ENCODE measurements at regions not wholly inside any gene's neighbourhood (a gene's known extent, or its start where the extent isn't known, plus 50 kb on each side); places are given as distances from the start of the nearest gene placed in this dataset.
"Not testable (repeated sequence)": the region's sequence is repeated elsewhere in the genome, so short reads cannot be mapped to it uniquely, and the experiment has no call there.

DNA sequence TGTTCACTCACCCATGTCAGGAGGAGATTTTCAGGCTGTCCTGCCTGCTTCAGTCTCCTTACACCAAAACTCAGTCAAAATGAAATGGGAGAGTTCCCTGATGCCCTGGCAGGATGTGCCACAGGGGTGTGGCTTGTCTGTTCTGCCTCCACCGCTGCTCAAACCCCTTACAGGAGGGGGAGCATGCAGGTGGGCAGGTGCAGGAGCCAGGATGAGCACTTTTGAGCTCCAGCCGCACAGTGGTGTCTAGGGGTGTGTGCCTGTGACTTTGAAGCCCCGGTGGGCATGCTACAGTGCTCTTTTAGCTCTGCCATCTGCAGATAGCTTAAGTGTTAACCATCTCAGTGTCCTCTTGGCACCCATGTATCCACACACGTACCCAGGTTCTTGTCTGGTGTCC, 71.9 kb upstream of the IPO5 start:
- DNase-seq = no peak

DNA sequence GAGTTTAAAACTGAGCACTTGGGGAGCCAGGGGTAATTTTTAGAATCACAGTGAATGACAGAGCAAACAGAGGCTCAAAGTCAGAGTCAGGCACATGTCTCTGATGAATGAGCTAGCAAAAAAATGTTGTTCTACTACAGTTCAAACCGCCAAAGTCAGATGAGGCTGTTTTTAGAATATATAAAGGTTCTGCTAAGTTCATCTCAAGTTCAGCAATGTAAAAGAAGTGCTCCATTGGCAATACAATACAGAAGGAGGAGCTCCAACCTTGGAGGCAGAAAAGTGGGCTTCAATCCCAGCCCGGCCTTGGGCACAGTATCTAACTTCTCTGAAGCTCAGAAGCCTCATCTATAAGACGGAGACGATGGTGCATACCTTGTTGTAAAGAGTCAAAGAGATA, 70.1 kb upstream of the IPO5 start:
- DNase-seq = no peak

DNA sequence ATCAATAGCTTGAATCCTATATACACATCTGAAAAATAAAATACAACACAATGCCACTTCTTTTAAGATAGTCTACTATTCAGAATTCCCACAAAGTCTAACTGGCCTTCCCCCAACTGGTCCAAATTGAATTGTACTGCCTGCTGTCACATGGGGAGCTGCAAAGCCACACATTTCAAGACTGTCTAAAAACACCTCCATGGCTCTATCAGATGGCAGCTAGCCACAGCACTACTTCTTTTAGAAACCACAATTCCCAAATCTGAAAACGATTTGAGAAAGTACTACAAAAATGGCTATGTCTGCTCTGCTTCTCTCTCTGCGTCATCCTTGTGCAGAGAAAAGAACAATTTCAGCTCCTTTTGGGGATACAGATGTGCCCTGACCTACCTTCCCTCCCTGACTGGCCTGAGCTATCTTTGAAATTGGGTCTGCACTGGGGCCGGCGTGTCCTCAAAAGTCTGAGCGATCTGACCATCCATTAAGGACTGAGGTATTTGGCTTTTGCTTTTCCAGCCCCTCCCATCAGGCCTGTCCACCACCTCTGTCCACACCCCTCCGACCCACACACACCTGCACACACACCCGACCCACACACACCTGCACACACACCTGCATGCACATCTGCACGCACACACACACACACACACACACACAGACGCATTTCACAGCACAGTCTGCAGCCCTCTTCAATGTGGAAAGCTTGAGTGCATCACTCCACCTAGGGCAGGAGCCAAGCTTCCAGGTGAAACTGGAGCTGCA, 68.6 kb upstream of the IPO5 start:
- no peak for DNase-seq

DNA sequence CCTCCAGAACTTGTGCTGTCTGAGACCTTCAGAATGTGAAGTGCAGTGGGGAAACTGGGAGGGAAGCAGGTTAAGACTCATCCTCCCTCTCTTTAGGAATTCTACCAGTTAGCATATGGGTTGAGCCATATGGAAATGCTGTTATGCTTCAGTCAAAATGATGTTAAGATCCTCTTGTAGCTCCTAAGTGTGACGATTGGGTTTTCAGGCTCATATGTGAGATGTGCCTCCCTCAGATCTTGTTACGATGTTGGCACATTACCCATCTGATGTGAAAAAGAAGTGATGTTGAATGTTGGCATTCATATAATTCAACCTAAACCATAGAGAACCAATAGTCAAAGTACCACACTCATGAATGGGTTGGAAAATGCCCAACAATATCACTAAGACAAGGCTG, 67.8 kb upstream of the IPO5 start:
- no peak for DNase-seq

DNA sequence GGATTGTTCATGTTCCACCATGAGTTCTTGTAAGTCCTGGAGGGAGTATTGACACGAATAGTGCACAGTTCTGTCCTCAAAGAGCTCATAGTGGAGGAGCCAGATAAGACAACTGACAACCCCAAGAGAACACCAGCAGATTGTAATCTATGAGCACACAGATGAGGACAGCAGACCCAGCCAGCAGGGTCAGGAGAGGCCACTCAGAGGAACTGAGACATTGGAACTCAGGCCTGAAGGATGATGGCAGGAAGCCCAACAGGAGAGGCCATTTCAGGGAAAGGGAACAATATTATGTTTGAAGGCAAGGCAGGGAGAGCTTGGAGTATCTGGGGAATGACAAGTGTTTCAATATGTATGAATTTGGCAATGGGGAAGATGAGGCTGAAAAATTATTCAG, 63.7 kb upstream of the IPO5 start:
- DNase-seq = peak; percentile 15

DNA sequence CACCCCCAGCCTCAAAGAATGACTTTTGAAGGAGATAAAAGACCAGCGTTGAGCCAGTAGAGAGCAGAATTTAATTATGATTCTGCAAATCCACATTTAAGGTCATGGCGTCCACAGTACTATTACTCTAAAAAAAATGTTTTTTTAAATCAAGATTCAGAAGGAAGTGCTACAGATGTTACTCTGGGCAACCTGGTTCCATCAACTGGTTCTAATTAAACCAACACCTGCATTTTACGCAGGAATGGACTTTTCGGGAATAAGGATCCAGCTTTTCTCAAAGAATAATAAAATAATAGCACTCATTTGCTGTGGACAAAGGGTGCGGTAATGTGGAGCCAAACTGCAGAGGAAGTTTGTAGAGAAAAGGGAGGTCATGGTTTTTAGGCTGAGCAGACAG, 62.9 kb upstream of the IPO5 start:
- DNase-seq = no peak

DNA sequence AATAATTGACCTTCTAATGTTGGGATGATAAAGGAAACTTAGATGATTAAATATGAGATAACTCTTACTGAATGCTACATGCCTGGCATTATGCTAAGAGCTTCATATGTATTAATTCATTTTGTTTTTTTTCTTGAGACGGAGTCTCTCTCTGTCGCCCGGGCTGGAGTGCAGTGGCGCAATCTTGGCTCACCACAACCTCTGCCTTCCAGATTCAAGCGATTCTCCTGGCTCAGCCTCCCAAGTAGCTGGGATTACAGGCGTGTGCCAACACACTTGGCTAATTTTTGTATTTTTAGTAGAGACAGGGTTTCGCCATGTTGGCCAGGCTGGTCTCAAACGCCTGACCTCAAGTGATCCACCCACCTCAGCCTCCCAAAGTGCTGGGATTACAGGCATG, 61.5 kb upstream of the IPO5 start:
- DNase-seq = not testable (repeated sequence)

DNA sequence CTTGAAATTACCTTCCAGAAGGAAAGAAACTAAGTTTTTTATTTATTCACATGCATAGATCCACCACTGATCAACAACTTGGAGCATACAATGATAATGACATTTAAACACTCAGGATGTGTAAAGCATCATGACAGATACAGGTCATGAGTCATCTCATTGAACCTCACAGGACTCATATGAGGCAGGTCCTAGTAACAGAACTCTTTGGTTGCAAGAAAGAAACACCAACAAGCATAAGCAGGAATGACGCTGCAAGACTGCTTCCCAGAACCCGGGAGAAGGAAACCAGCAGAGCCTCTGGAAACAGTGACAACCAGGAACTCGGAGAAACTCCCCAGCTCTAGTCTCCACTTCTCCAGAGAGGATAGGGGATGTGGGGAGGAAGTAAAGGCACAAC, 60.8 kb upstream of the IPO5 start:
- no peak for DNase-seq

DNA sequence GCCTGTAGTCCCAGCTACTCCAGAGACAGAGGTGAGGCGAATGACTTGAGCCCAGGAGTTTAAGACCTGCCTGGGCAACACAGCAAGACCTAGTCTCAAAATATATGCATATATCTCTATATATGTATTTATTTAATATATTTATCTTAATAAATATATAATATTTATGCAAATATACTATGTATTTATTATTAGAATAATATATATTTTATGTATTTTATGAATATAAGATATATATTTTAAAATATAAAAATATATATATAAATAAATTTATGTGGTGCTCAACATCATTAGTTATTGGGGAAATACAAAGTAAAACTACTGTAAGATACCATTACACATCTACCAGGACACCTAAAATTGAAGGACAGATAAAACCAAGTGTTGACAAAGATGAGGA, 58.1 kb upstream of the IPO5 start:
- DNase-seq = no peak

DNA sequence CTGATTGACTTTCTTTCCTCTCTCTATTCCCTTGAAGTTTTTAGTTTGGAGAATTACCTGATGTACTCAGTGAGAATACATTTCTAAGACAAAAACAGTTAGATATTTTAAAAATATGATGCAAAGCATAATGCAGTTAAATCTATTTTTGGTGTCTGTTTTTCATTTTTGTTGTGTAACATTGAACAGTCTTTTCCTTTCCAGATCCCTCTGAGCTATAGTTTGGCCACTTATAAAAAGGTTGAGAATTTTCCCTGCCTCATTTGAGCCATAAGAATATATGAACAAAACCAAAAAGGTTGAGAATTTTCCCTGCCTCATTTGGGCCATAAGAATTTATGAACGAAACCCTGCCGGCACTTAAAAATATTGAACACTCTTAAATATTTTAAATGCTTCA, 57.0 kb upstream of the IPO5 start:
- DNase-seq = no peak

DNA sequence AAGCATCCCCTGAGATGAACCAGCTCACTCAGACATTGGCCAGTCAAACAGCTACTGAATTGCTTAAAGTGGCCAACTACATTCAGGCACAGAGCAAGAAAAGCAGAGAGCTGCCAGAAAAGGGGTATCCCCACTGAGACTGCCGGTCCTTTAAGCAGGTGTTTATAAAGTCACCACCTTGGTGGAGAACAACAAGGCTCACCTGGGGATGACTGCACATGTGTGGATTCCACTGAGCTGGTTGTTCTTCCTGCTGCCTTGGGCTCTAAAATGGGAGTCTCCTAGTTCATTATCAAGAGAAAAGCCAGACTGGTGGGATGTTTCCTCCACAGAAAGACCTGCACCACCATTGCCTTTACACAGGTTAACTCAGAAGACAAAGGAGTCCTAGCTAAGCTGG, 51.8 kb upstream of the IPO5 start:
- no peak for DNase-seq
